MM.1S (cell line): ENCODE measurements at regions not wholly inside any gene's neighbourhood (a gene's known extent, or its start where the extent isn't known, plus 50 kb on each side); places are given as distances from the start of the nearest gene placed in this dataset.

ENCODE experiments used
- CTCF ChIP-seq: fragments of 300-600 bp; sonication (generic); IDR thresholded peaks from 2 replicates; pipeline ENCODE4 v1.5.1; 2016; ENCODE audit warnings: antibody characterized with exemption, low read length, mixed read lengths
- EZH2 ChIP-seq: fragments of 300-600 bp; sonication (generic); optimal IDR thresholded peaks from 2 replicates; pipeline ENCODE3; 2017; ENCODE audit warnings: low read depth, mild to moderate bottlenecking, antibody characterized with exemption, low read length, mixed read lengths
- EZH2phosphoT487 ChIP-seq: fragments of 300-600 bp; sonication (generic); IDR thresholded peaks from 2 replicates; pipeline ENCODE4 v1.6.1; 2018; ENCODE audit warnings: antibody characterized with exemption, low read length

- no peak for TF ChIP-seq CTCF
- TF ChIP-seq EZH2phosphoT487 = no peak
- TF ChIP-seq EZH2 = no peak
Measured at GRCh38 chr10:81068460-81068859, 530.8 kb downstream of the SH2D4B start.
